SK-N-SH (cell line): ENCODE measurements at regions not wholly inside any gene's neighbourhood (a gene's known extent, or its start where the extent isn't known, plus 50 kb on each side); places are given as distances from the start of the nearest gene placed in this dataset.

Experiments
- CTCF ChIA-PET: fragments of 300-600, 350-600 bp; formaldehyde crosslinking; extraction: SDS; loops from one replicate; lab custom pipeline; 2021; lab: Yijun Ruan, JAX
- POLR2A ChIA-PET: fragments of 350-600 bp; sonication (Branson Sonifier 250); formaldehyde crosslinking; extraction: SDS; loops from one replicate; lab custom pipeline; 2020; ENCODE audit warnings: antibody characterized with exemption, inconsistent platforms; lab: Yijun Ruan, JAX
- DNase-seq: peaks from one replicate; pipeline ENCODE4 v3.0.0; 2012
- H2AFZ ChIP-seq: fragments of 200-600 bp; sonication (generic); 2 replicates; pipeline ENCODE4 v1.8.1; 2016; ENCODE audit warnings: antibody characterized with exemption, mild to moderate bottlenecking, low read depth
- H3F3A ChIP-seq: fragments of 200-600 bp; sonication (generic); replicated peaks from 2 replicates; pipeline ENCODE3; 2016; ENCODE audit warnings: antibody characterized with exemption, mild to moderate bottlenecking; ENCODE audit not compliant: insufficient read depth
- H3K27ac ChIP-seq, 2 experiments: fragments of 200-500 bp in 1 of 2; fragments of 200-600 bp in 1 of 2; sonication (Bioruptor generic) in 1 of 2; sonication (generic), shearing (Covaris generic) in 1 of 2; 2 replicates each; pipeline versions ENCODE4 v1.5.1 to v1.6.1; 2014 to 2016; ENCODE audit warnings: low read depth in 2 of 2, inconsistent platforms in 1 of 2, low read length in 1 of 2, mild to moderate bottlenecking in 1 of 2, mixed read lengths in 1 of 2
- H3K27me3 ChIP-seq: fragments of 200-600 bp; sonication (generic), shearing (Covaris generic); 2 replicates; pipeline ENCODE4 v1.6.1; 2016; ENCODE audit warnings: mixed run types; ENCODE audit not compliant: insufficient read depth
- H3K36me3 ChIP-seq, 2 experiments: fragments of 200-500 bp in 1 of 2; fragments of 200-600 bp in 1 of 2; sonication (Bioruptor generic) in 1 of 2; sonication (generic) in 1 of 2; replicated peaks in 1 of 2; 2 replicates each; pipeline versions ENCODE3 to v1.5.1; 2014 to 2016; ENCODE audit warnings: low read length in 1 of 2, mild to moderate bottlenecking in 1 of 2; ENCODE audit not compliant: insufficient read depth in 2 of 2, control insufficient read depth in 1 of 2
- H3K4me1 ChIP-seq, 2 experiments: fragments of 200-500 bp in 1 of 2; fragments of 200-600 bp in 1 of 2; sonication (Bioruptor generic) in 1 of 2; sonication (generic), shearing (Covaris generic) in 1 of 2; 2 replicates each; pipeline versions ENCODE4 v1.5.1 to v1.6.1; 2014 to 2016; ENCODE audit warnings: low read depth in 1 of 2, low read length in 1 of 2, mixed run types in 1 of 2; ENCODE audit not compliant: insufficient read depth in 2 of 2, control insufficient read depth in 1 of 2
- H3K4me2 ChIP-seq: fragments of 200-600 bp; sonication (generic), shearing (Covaris generic); 2 replicates; pipeline ENCODE4 v1.6.1; 2017; ENCODE audit warnings: mixed run types
- H3K4me3 ChIP-seq, 2 experiments: fragments of 200-500 bp in 1 of 2; fragments of 200-600 bp in 1 of 2; sonication (Bioruptor generic) in 1 of 2; sonication (generic), shearing (Covaris generic) in 1 of 2; 2 replicates each; pipeline versions ENCODE4 v1.5.1 to v1.8.1; 2014 to 2016; ENCODE audit warnings: low read depth in 2 of 2, inconsistent platforms in 1 of 2, low read length in 1 of 2, mild to moderate bottlenecking in 1 of 2, mixed read lengths in 1 of 2, moderate library complexity in 1 of 2
- H3K79me2 ChIP-seq: fragments of 200-600 bp; sonication (generic); 2 replicates; pipeline ENCODE4 v1.8.1; 2017; ENCODE audit warnings: mild to moderate bottlenecking; ENCODE audit not compliant: insufficient read depth
- H3K9ac ChIP-seq: fragments of 200-600 bp; sonication (generic); 2 replicates; pipeline ENCODE4 v1.6.1; 2017; ENCODE audit warnings: mixed run types
- H3K9me2 ChIP-seq: fragments of 200-600 bp; sonication (generic); 2 replicates; pipeline ENCODE4 v1.6.1; 2017; ENCODE audit warnings: mixed run types
- H3K9me3 ChIP-seq: fragments of 200-600 bp; sonication (generic); 2 replicates; pipeline ENCODE4 v1.6.1; 2017; ENCODE audit warnings: mixed run types, mild to moderate bottlenecking, moderate library complexity
- H4K20me1 ChIP-seq: fragments of 200-600 bp; sonication (generic); 2 replicates; pipeline ENCODE4 v1.6.1; 2017; ENCODE audit warnings: mild to moderate bottlenecking, mixed run types; ENCODE audit not compliant: insufficient read depth
- CHD2 ChIP-seq: fragments of 150-350 bp; IDR thresholded peaks from 2 replicates; pipeline ENCODE4 v1.6.1; 2018; ENCODE audit warnings: low read length; ENCODE audit not compliant: partially characterized antibody
- EZH2phosphoT487 ChIP-seq: fragments of 200-600 bp; sonication (generic); IDR thresholded peaks from 2 replicates; pipeline ENCODE4 v1.6.1; 2017; ENCODE audit warnings: low read depth, mixed run types, mild to moderate bottlenecking, antibody characterized with exemption, moderate library complexity, borderline replicate concordance
- FOXJ3 ChIP-seq: sonication (generic); formaldehyde crosslinking; IDR thresholded peaks from 2 replicates; pipeline ENCODE4 v1.5.1; 2020; ENCODE audit warnings: mild to moderate bottlenecking, missing genetic modification reagents
- FOXM1 ChIP-seq: IDR thresholded peaks from 2 replicates; pipeline ENCODE4 v1.4.0; 2012; ENCODE audit warnings: low read depth, mild to moderate bottlenecking
- GATA2 ChIP-seq: sonication (generic); formaldehyde crosslinking; IDR thresholded peaks from 2 replicates; pipeline ENCODE4 v1.5.0; 2020; ENCODE audit warnings: mild to moderate bottlenecking, missing genetic modification reagents
- IRF3 ChIP-seq: fragments of 150-350 bp; IDR thresholded peaks from 2 replicates; pipeline ENCODE4 v1.6.1; 2016; ENCODE audit warnings: mild to moderate bottlenecking, low read depth, low read length
- JUND ChIP-seq: IDR thresholded peaks from 2 replicates; pipeline ENCODE4 v1.4.0; 2012
- MEF2A ChIP-seq: IDR thresholded peaks from 2 replicates; pipeline ENCODE4 v1.4.0; 2012; ENCODE audit warnings: low read depth, borderline replicate concordance
- NFIC ChIP-seq: IDR thresholded peaks from 2 replicates; pipeline ENCODE4 v1.4.0; 2012; ENCODE audit warnings: borderline replicate concordance
- PBX3 ChIP-seq: IDR thresholded peaks from 2 replicates; pipeline ENCODE4; 2012
- POLR2AphosphoS5 ChIP-seq: IDR thresholded peaks from 2 replicates; pipeline ENCODE4 v1.6.1; 2012; ENCODE audit warnings: low read depth, low read length
- RCOR1 ChIP-seq: fragments of 150-350 bp; IDR thresholded peaks from 2 replicates; pipeline ENCODE4 v1.6.1; 2017; ENCODE audit warnings: antibody characterized with exemption, low read length
- REST ChIP-seq: IDR thresholded peaks from 2 replicates; pipeline ENCODE4 v1.6.1; 2012; ENCODE audit warnings: mild to moderate bottlenecking, low read depth, low read length, moderate library complexity
- TCF12 ChIP-seq: IDR thresholded peaks from 2 replicates; pipeline ENCODE4 v1.4.0; 2012
- TEAD4 ChIP-seq: IDR thresholded peaks from 2 replicates; pipeline ENCODE4 v1.4.0; 2012; ENCODE audit warnings: mild to moderate bottlenecking, borderline replicate concordance; ENCODE audit not compliant: insufficient read depth
- YY1 ChIP-seq: IDR thresholded peaks from 2 replicates; pipeline ENCODE4 v1.4.0; 2012; ENCODE audit warnings: low read depth, mild to moderate bottlenecking
- WGBS: methylation state at CpG from one replicate; pipeline ENCODE4 v1.1.6; 2017; ENCODE audit warnings: low lambda C conversion rate; 5-methylcytosine and 5-hydroxymethylcytosine counted together

- H3K27ac ChIP-seq, result no peak overlapping the region
- CTCF ChIA-PET, result no interaction called here
- POLR2A ChIA-PET, result no interaction called here
- H3K36me3 ChIP-seq, result no peaks in the 10 kb centered on the region
- no peaks in the 10 kb centered on the region for H3K9me2 ChIP-seq
- no peak overlapping the region for H3K9ac ChIP-seq
- H3K27me3 ChIP-seq, result no peaks in the 10 kb centered on the region
- no peak for DNase-seq
- peaks cover 0 to 2% of the 10 kb centered on the region in 2 experiments; a peak in 1 of 4 replicates for H3K4me1 ChIP-seq
- no peak overlapping the region for H3K4me2 ChIP-seq
- H3K79me2 ChIP-seq, result no peaks in the 10 kb centered on the region
- H3F3A ChIP-seq, result peaks cover 3% of the 10 kb centered on the region
- TF ChIP-seq JUND, result no peak
- no peak for TF ChIP-seq GATA2 (CRISPR knock-in tag)
- no peak for TF ChIP-seq FOXJ3
- TF ChIP-seq FOXM1, result no peak
- no peak overlapping the region; the same call in 1 of the 2 replicates for H2AFZ ChIP-seq
- H4K20me1 ChIP-seq, result no peaks in the 10 kb centered on the region
- H3K4me3 ChIP-seq, result no peak overlapping the region
- H3K9me3 ChIP-seq, result no peaks in the 10 kb centered on the region
- WGBS, result 78% methylated on average over 2 of the region's 2 CpGs
Observed at GRCh38 chr2:150710916-150711315, 223.4 kb upstream of the RND3 start.

- Histone ChIP-seq H3K79me2 (no peaks in the 10 kb centered on the region), H3K9me2 (no peaks in the 10 kb centered on the region), H3K27me3 (no peaks in the 10 kb centered on the region), H2AFZ (no peak overlapping the region), H3K4me1 (peaks cover 0 to 4% of the 10 kb centered on the region in 2 experiments; a peak in 1 of 4 replicates), H3K27ac (no peak overlapping the region), H4K20me1 (no peaks in the 10 kb centered on the region), H3K9ac (no peak overlapping the region), H3K4me3 (no peak overlapping the region), H3K9me3 (no peaks in the 10 kb centered on the region), H3F3A (peaks cover 11% of the 10 kb centered on the region), H3K4me2 (no peak overlapping the region), H3K36me3 (no peaks in the 10 kb centered on the region)
- 86% methylated on average over 3 of the region's 3 CpGs for WGBS
- POLR2A ChIA-PET, result no interaction called here
- CTCF ChIA-PET, result no interaction called here
- DNase-seq, result no peak
- TF ChIP-seq EZH2phosphoT487 (no peak), TEAD4 (no peak), IRF3 (no peak), MEF2A (no peak), YY1 (no peak), RCOR1 (no peak), JUND (no peak), PBX3 (no peak), TCF12 (no peak), CHD2 (no peak), REST (no peak), NFIC (no peak), POLR2AphosphoS5 (no peak)
Observed at GRCh38 chr2:150710041-150710440, 222.6 kb upstream of the RND3 start.
